H1 (cell line): ENCODE measurements at regions not wholly inside any gene's neighbourhood (a gene's known extent, or its start where the extent isn't known, plus 50 kb on each side); places are given as distances from the start of the nearest gene placed in this dataset.

Source experiments
- CTCF ChIA-PET: fragments of 300-600 bp; sonication (Branson Sonifier 250); formaldehyde crosslinking; loops from one replicate; lab custom pipeline; 2021; ENCODE audit not compliant: partially characterized antibody; lab: Charles Lee
- POLR2A ChIA-PET: fragments of 300-600 bp; sonication (Branson Sonifier 250); formaldehyde crosslinking; loops from one replicate; lab custom pipeline; 2021; ENCODE audit warnings: inconsistent platforms; ENCODE audit not compliant: partially characterized antibody; lab: Charles Lee
- DNase-seq, 2 experiments: peaks; one replicate each; pipeline versions ENCODE4 v3.0.0 to v3.0.0-alpha.2; 2010 to 2022; ENCODE audit warnings: low spot score in 2 of 2, low read depth in 1 of 2, mixed read lengths in 1 of 2
- FAIRE-seq: peaks from 2 replicates; lab custom pipeline; 2011; peaks lifted over from hg19 to GRCh38; lab: Jason Lieb, UNC
- H2AFZ ChIP-seq: 2 replicates; pipeline ENCODE4 v1.8.1; 2012; ENCODE audit warnings: low read length, inconsistent platforms
- H2AK5ac ChIP-seq: 2 replicates; pipeline ENCODE4 v1.6.1; 2013; ENCODE audit warnings: low read depth, low read length
- H2BK120ac ChIP-seq: replicated peaks from 2 replicates; pipeline ENCODE3; 2013; ENCODE audit warnings: low read depth, low read length, inconsistent platforms
- H2BK12ac ChIP-seq: 2 replicates; pipeline ENCODE4 v1.6.1; 2013; ENCODE audit warnings: low read depth, low read length
- H2BK15ac ChIP-seq: 2 replicates; pipeline ENCODE4 v1.6.1; 2013; ENCODE audit warnings: low read length
- H2BK20ac ChIP-seq: 2 replicates; pipeline ENCODE4 v1.6.1; 2013; ENCODE audit warnings: low read length
- H2BK5ac ChIP-seq: 2 replicates; pipeline ENCODE4 v1.6.1; 2013; ENCODE audit warnings: low read depth, low read length
- H3K14ac ChIP-seq: 2 replicates; pipeline ENCODE4 v1.6.1; 2013; ENCODE audit warnings: inconsistent platforms; ENCODE audit not compliant: insufficient read length
- H3K18ac ChIP-seq: 2 replicates; pipeline ENCODE4 v1.6.1; 2013; ENCODE audit warnings: low read length; ENCODE audit errors: extremely low read depth
- H3K23ac ChIP-seq: 2 replicates; pipeline ENCODE4 v1.6.1; 2013; ENCODE audit warnings: inconsistent platforms; ENCODE audit not compliant: insufficient read length
- H3K23me2 ChIP-seq: 2 replicates; pipeline ENCODE4 v1.6.1; 2013; ENCODE audit warnings: low read depth, low read length
- H3K27ac ChIP-seq: 2 replicates; pipeline ENCODE4 v1.6.1; 2011; ENCODE audit warnings: low read depth, low read length, inconsistent platforms
- H3K27me3 ChIP-seq, 4 experiments: replicated peaks in 1 of 4; 1 replicate in 1 of 4; 2 replicates in 3 of 4; pipeline versions ENCODE4 v1.6.1 to v1.8.1; 2011 to 2013; ENCODE audit warnings: low read length in 3 of 4, mild to moderate bottlenecking in 3 of 4, inconsistent platforms in 2 of 4, mixed read lengths in 2 of 4, moderate library complexity in 1 of 4; ENCODE audit not compliant: control insufficient read depth in 3 of 4, insufficient read depth in 3 of 4; ENCODE audit errors: extremely low read depth in 1 of 4
- H3K36me3 ChIP-seq, 4 experiments: 2 replicates each; pipeline versions ENCODE4 v1.6.1 to v1.8.1; 2011 to 2013; ENCODE audit warnings: mild to moderate bottlenecking in 4 of 4, low read length in 3 of 4, moderate library complexity in 2 of 4, control low read depth in 1 of 4, inconsistent platforms in 1 of 4; ENCODE audit not compliant: insufficient read depth in 4 of 4, control insufficient read depth in 2 of 4
- H3K4ac ChIP-seq: replicated peaks from 2 replicates; pipeline ENCODE3; 2013; ENCODE audit warnings: low read length, low read depth, mixed read lengths, inconsistent platforms; ENCODE audit not compliant: insufficient read length
- H3K4me1 ChIP-seq, 4 experiments: replicated peaks in 1 of 4; 1 replicate in 1 of 4; 2 replicates in 3 of 4; pipeline versions ENCODE4 v1.6.1 to v1.8.1; 2011 to 2013; ENCODE audit warnings: low read length in 3 of 4, inconsistent platforms in 2 of 4, mixed read lengths in 1 of 4; ENCODE audit not compliant: insufficient read depth in 4 of 4, control insufficient read depth in 3 of 4
- H3K4me2 ChIP-seq, 2 experiments: 2 replicates each; pipeline versions ENCODE4 v1.6.1 to v1.8.1; 2011 to 2013; ENCODE audit warnings: low read depth in 2 of 2, low read length in 2 of 2, control low read depth in 1 of 2, inconsistent platforms in 1 of 2, mild to moderate bottlenecking in 1 of 2; ENCODE audit not compliant: insufficient read depth in 1 of 2
- H3K4me3 ChIP-seq, 4 experiments: fragments of 200-600, 300-600 bp in 1 of 4; sonication (generic), shearing (Covaris generic), sonication (Bioruptor Twin) in 1 of 4; 2 replicates each; pipeline versions ENCODE4 v1.5.1 to v1.8.1; 2011 to 2016; ENCODE audit warnings: low read length in 4 of 4, low read depth in 3 of 4, control low read depth in 2 of 4, inconsistent platforms in 2 of 4, mild to moderate bottlenecking in 2 of 4, mixed read lengths in 1 of 4, moderate library complexity in 1 of 4; ENCODE audit not compliant: insufficient read depth in 2 of 4; ENCODE audit errors: extremely low read depth in 1 of 4
- H3K56ac ChIP-seq: replicated peaks from 2 replicates; pipeline ENCODE3; 2013; ENCODE audit warnings: low read depth, mild to moderate bottlenecking, mixed read lengths, low read length, inconsistent platforms; ENCODE audit not compliant: insufficient read length
- H3K79me1 ChIP-seq: 2 replicates; pipeline ENCODE4 v1.6.1; 2013; ENCODE audit warnings: low read depth, low read length, control low read depth
- H3K79me2 ChIP-seq, 2 experiments: 2 replicates each; pipeline versions ENCODE4 v1.6.1 to v1.8.1; 2012 to 2013; ENCODE audit warnings: low read length in 2 of 2, mild to moderate bottlenecking in 2 of 2, inconsistent platforms in 1 of 2; ENCODE audit not compliant: insufficient read depth in 2 of 2, control insufficient read depth in 1 of 2
- H3K9ac ChIP-seq, 4 experiments: replicated peaks in 1 of 4; 1 replicate in 1 of 4; 2 replicates in 3 of 4; pipeline versions ENCODE4 v1.6.1 to v1.8.1; 2011 to 2013; ENCODE audit warnings: low read depth in 3 of 4, low read length in 3 of 4, control low read depth in 2 of 4, mild to moderate bottlenecking in 2 of 4, moderate library complexity in 2 of 4, inconsistent platforms in 1 of 4; ENCODE audit errors: extremely low read depth in 1 of 4
- H3K9me3 ChIP-seq, 2 experiments: 2 replicates each; pipeline versions ENCODE4 v1.6.1 to v1.8.1; 2012 to 2013; ENCODE audit warnings: mild to moderate bottlenecking in 2 of 2, moderate library complexity in 2 of 2, control low read depth in 1 of 2, inconsistent platforms in 1 of 2, low read depth in 1 of 2, low read length in 1 of 2, mixed read lengths in 1 of 2; ENCODE audit not compliant: insufficient read depth in 2 of 2
- H4K20me1 ChIP-seq, 2 experiments: replicated peaks in 1 of 2; 2 replicates each; pipeline versions ENCODE3 to v1.8.1; 2011 to 2013; ENCODE audit warnings: inconsistent platforms in 2 of 2, low read length in 2 of 2, mild to moderate bottlenecking in 1 of 2; ENCODE audit not compliant: insufficient read depth in 2 of 2, control insufficient read depth in 1 of 2
- H4K5ac ChIP-seq: 2 replicates; pipeline ENCODE4 v1.6.1; 2013; ENCODE audit warnings: low read length, low read depth, mixed read lengths, inconsistent platforms; ENCODE audit not compliant: insufficient read length
- H4K8ac ChIP-seq: 2 replicates; pipeline ENCODE4 v1.8.0; 2013; ENCODE audit warnings: mild to moderate bottlenecking, moderate library complexity, low read length, inconsistent platforms; ENCODE audit not compliant: insufficient read depth; ENCODE audit errors: extremely low read depth
- H4K91ac ChIP-seq: replicated peaks from 2 replicates; pipeline ENCODE3; 2013; ENCODE audit warnings: low read length, mixed read lengths, inconsistent platforms; ENCODE audit not compliant: insufficient read length
- BRCA1 ChIP-seq: IDR thresholded peaks from 2 replicates; pipeline ENCODE4 v1.6.1; 2012; ENCODE audit warnings: low read depth, low read length, improper control_type of control experiment
- CBX5 ChIP-seq: fragments of 300-800, 300-1000 bp; sonication (generic); IDR thresholded peaks from 2 replicates; pipeline ENCODE4 v1.7.1; 2016; ENCODE audit warnings: antibody characterized with exemption, low read length, low read depth
- CHD1 ChIP-seq: IDR thresholded peaks from 2 replicates; pipeline ENCODE4 v1.6.1; 2012; ENCODE audit warnings: low read depth, low read length, improper control_type of control experiment
- E2F6 ChIP-seq: IDR thresholded peaks from 2 replicates; pipeline ENCODE4 v1.6.1; 2012; ENCODE audit warnings: inconsistent platforms
- KDM1A ChIP-seq: fragments of 200-600, 300-600 bp; sonication (generic); IDR thresholded peaks from 2 replicates; pipeline ENCODE4 v1.7.1; 2016; ENCODE audit warnings: mild to moderate bottlenecking, low read length, borderline replicate concordance
- NRF1 ChIP-seq: IDR thresholded peaks from 2 replicates; pipeline ENCODE4 v1.6.1; 2011; ENCODE audit warnings: mild to moderate bottlenecking, low read depth, low read length, improper control_type of control experiment
- POLR2AphosphoS5 ChIP-seq: IDR thresholded peaks from 2 replicates; pipeline ENCODE4 v1.6.1; 2011; ENCODE audit warnings: low read depth, low read length
- RFX5 ChIP-seq: IDR thresholded peaks from 2 replicates; pipeline ENCODE4 v1.6.1; 2011; ENCODE audit warnings: low read depth, low read length, improper control_type of control experiment, borderline replicate concordance
- SIRT6 ChIP-seq: IDR thresholded peaks from one replicate; pipeline ENCODE4 v1.7.1; 2012; ENCODE audit warnings: low read length, inconsistent platforms
- SP1 ChIP-seq: IDR thresholded peaks from 2 replicates; pipeline ENCODE4 v1.6.1; 2011; ENCODE audit warnings: low read depth, low read length
- SRF ChIP-seq: IDR thresholded peaks from 2 replicates; pipeline ENCODE4 v1.6.1; 2011; ENCODE audit warnings: mild to moderate bottlenecking, low read depth, low read length, moderate library complexity
- TBP ChIP-seq: IDR thresholded peaks from 2 replicates; pipeline ENCODE4 v1.6.1; 2011; ENCODE audit warnings: low read depth, low read length, improper control_type of control experiment
- USF2 ChIP-seq: IDR thresholded peaks from 2 replicates; pipeline ENCODE4 v1.6.1; 2011; ENCODE audit warnings: low read length, improper control_type of control experiment
- WGBS, 2 experiments: shearing (Covaris generic) in 1 of 2; methylation state at CpG; one replicate each; pipeline versions ENCODE4 v1.1.6 to v1.1.7; 2013 to 2015; ENCODE audit warnings: low lambda C conversion rate in 2 of 2, mixed read lengths in 2 of 2, inconsistent platforms in 1 of 2, low coverage in 1 of 2, missing lambda C conversion rate in 1 of 2; ENCODE audit not compliant: insufficient replicate concordance in 2 of 2, insufficient coverage in 1 of 2, insufficient read length in 1 of 2; ENCODE audit errors: extremely low coverage in 1 of 2, missing lambda C conversion rate in 1 of 2; 5-methylcytosine and 5-hydroxymethylcytosine counted together

GRCh38 chr20:24766826-24767622 is 182.0 kb upstream of the CST7 start:
- no peaks in the 10 kb centered on the region for H3K4me1 ChIP-seq
- H2BK5ac ChIP-seq = no peak overlapping the region
- H2BK120ac ChIP-seq = no peak overlapping the region
- no peak overlapping the region for H3K14ac ChIP-seq
- H3K56ac ChIP-seq = no peak overlapping the region
- no peaks in the 10 kb centered on the region; the same call in 1 of the 2 replicates for H3K23me2 ChIP-seq
- no peaks in the 10 kb centered on the region for H3K79me1 ChIP-seq
- FAIRE-seq (no peak), DNase-seq (no peak)
- H3K4me2 ChIP-seq = no peak overlapping the region
- no peak overlapping the region for H3K4ac ChIP-seq
- no peak overlapping the region for H4K8ac ChIP-seq
- POLR2A ChIA-PET = no interaction called here
- H3K36me3 ChIP-seq = no peaks in the 10 kb centered on the region
- H3K27ac ChIP-seq = no peak overlapping the region
- H3K18ac ChIP-seq = no peak overlapping the region
- no peak overlapping the region for H3K9ac ChIP-seq
- H2BK12ac ChIP-seq = no peak overlapping the region
- H4K91ac ChIP-seq = no peak overlapping the region
- no peaks in the 10 kb centered on the region; a peak in 1 of 4 replicates for H3K9me3 ChIP-seq
- H3K4me3 ChIP-seq = no peak overlapping the region
- CTCF ChIA-PET = interaction anchor here (1.4 kb wide), 1 partner anchor 17 kb away, joined by 4 read pairs; no protein-coding TSS in a partner anchor
- H4K5ac ChIP-seq = no peak overlapping the region
- no peaks in the 10 kb centered on the region for H4K20me1 ChIP-seq
- no peak overlapping the region for H2BK20ac ChIP-seq
- H2AFZ ChIP-seq = no peak overlapping the region
- no peaks in the 10 kb centered on the region for H3K79me2 ChIP-seq
- no peak overlapping the region for H2AK5ac ChIP-seq
- H3K27me3 ChIP-seq = no peaks in the 10 kb centered on the region
- no peak overlapping the region for H3K23ac ChIP-seq
- H2BK15ac ChIP-seq = no peak overlapping the region
- WGBS, 2 experiments = 89% methylated on average over 7 of the region's 7 CpGs; no CpG with 5 or more reads in 1 of the 2 experiments
- TF ChIP-seq SIRT6 (no peak), RFX5 (no peak), POLR2AphosphoS5 (no peak), SP1 (no peak), SRF (no peak), CBX5 (no peak), CHD1 (no peak), E2F6 (no peak), NRF1 (no peak), USF2 (no peak), KDM1A (no peak), BRCA1 (no peak), TBP (no peak)
